ENCODE measurements at regions not wholly inside any gene's neighbourhood (a gene's known extent, or its start where the extent isn't known, plus 50 kb on each side); places are given as distances from the start of the nearest gene placed in this dataset.

GRCh38 chr4:20302336-20302735, 50.6 kb downstream of the SLIT2 start:
- DNase-seq = no peak

DNA sequence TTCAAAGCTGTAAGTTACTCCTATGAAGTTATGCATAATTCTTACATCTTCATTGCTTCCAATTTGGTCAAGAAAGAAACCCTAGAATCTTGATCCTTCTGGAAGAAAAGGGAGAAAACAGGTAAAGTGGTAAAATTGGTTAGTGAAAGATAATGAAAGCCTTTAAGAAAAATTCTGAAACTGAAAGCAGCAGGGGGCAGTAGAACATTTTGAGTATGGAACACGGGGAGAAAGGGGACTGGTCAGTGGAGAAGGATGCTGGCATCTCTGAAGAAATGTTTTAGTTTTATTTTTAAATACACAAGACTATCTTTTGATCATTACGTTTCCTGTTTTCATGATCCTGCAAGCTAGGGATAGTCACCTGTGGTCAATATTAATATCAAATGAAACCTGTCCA, 54.3 kb downstream of the SLIT2 start:
- DNase-seq = no peak

DNA sequence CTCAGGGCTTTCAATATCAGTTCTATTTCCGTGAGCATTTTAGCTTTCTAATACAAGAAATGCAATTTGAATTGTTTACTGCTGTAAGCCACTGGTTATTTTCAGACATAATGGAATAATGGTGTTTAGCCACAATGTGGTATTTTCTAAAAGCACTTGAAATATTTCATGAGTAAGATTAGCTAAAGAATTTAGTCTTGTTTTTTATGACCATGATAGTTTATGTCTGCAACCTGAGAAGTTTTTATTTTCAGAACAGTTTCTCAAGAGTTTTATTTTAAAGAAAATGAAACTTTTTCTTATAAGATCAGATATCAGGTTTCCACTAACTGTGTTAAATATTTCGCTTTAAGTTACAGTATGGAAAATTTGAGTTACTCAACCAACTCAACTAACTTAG, 60.2 kb downstream of the SLIT2 start:
- peak; percentile 63 for DNase-seq

DNA sequence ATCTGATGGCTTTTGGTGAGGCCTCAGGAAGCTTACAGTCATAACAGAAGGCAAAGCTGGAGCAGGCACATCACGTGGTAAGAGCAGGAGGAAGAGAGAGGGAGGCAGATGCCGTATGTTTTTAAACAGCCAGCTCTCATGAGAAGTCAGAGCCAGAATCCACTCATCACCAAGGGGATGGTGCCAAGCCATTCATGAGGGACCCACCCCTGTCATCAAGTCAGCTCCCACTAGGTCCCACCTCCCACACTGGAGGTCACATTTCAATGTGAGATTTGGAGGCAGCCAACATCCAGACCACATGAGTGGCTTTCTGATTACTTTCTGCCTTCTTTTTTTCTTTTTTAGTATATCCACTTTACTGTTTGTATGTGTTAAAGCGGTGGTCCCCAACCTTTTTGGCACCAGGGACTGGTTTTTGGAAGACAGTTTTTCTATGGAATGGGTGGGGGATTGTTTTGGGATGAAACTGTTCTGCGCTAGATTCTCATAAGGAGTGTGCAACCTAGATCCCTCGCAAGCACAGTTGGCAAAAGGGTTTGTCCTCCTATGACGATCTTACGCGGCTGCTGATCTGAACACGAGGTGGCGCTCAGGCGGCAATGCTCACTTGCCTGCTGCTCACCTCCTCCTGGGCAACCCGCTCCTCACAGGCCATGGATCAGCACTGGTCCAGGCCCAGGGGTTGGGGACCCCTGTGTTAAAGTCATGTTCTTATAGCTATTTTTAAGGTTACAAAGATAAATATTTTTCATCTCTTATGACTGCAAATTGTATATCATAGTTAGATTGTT, 61.7 kb downstream of the SLIT2 start:
- no peak for DNase-seq

DNA sequence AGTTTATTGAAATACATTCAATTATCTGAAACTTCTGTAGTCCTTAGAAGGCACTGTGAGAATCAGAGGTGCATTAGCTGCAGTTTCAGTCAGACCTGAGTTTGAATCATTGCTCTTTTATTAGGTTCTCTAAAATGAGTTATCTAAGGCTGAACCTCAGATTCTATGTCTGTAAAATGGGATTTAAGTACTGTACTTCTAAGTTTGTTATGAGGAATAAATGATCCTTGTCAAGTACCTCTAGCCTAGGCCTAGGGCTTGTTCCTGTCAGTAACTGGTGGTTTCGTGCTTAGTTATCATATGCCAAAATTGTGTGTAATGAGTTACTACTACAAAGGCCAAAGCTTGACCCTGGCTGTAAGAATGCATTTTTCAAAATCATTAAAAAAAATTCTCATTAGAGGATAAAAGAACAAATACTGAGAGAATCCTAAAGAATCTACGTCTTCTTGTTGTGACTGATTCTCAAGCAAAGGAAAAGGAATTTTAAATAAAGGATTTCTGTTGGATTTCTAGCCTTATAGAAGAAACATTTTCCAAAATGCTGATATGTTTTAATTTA, 65.8 kb downstream of the SLIT2 start:
- no peak for DNase-seq

DNA sequence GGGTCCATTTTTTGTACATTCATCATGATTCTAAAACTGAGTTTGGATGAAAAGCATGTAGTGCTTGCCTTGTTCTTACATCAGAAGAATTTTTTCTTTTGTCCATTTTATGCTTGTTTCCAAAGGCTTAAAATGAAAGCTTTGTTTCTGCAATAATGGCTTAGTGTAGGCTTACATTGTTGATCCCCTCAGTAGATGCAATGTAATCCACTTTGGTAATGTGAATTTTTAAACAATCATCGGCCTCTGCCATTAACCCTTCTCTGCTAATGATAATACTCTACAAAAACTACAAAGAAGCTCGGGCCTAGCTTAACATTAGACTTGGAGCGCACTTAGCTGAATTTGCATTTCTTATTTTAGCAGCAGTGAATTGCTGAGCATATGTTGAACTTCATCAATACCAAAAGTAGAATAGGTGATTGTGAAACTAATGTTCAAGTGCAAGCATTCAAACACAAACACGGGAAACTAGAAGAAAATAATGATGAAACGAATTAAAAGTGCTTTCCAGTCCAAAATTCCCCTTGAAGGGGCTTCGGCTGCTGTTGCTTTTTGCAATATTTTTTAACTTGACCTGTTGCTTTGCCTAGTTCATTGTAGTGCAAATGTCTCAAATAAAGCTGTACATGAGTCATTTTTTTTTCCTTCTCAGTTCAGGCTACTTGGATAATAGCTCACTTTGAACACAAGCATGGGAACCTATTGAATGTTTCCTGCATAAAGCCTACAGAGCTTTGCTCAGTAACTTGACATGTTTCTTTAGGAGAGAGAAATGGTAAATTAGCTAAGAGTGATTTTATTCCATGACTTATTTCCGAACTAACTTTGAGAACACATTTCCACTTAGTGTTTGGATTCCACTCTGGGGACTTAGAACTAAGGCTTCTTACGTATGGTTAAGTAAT, 66.5 kb downstream of the SLIT2 start:
- DNase-seq = peak; percentile 47

GRCh38 chr4:20318909-20319277, 67.2 kb downstream of the SLIT2 start:
- no peak for DNase-seq

GRCh38 chr4:20319825-20320612, 68.3 kb downstream of the SLIT2 start:
- no peak for DNase-seq

DNA sequence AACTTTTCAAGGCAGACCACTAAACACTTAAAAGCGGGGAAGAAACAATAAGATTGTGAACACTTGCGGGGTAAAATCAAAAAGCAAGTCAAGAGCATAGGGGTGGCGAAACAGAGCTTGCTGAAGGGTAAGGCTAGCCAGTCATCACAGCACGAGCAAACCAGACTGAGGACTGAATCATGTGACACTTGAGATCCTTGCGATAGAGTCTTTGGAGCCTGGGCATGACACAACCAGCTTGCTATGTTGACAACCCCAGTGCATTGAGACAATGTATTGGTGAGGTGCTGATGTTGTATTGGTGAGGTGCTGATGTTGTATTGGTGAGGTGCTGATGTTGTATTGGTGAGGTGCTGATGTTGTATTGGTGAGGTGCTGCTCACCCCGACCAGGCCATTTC, 72.3 kb downstream of the SLIT2 start:
- DNase-seq = no peak

DNA sequence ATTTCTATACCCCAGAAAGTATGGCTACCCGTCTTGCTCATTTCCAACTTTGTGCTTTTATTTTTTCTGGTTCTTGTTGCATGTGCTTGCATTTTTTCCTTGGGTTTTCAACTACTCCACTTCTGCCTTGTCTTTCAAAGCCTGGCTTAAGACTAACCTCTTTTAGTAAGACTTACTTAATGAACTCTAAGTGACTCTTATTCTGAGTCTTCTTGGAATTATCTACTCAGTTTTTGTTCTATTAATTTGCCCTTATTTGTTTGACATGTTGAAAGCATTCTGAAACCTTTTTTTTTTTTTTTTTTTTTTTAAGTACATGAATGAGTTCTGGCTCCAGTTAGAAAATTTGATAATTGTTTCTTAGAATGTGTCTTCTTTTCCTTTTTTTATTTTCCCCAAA, 74.8 kb downstream of the SLIT2 start:
- DNase-seq = no peak

DNA sequence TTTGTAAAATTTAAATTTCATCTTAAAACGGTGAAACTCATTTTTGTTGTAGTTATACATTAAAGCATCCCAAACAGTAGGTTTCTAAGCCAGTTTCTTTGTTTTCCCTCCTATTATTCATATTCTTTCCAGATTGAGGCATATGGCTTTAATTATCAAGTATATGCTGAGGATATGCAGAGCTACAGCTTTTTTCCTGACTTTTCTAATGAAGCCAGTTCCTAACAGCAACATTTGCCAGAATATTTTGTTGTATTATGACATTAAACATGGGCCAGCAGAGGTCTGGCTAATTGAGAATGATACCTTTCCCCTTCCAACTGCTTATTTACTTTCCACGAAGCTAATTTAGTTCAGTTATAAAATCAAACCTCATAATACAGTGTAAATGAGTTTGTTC, 75.3 kb downstream of the SLIT2 start:
- DNase-seq = peak; percentile 64

DNA sequence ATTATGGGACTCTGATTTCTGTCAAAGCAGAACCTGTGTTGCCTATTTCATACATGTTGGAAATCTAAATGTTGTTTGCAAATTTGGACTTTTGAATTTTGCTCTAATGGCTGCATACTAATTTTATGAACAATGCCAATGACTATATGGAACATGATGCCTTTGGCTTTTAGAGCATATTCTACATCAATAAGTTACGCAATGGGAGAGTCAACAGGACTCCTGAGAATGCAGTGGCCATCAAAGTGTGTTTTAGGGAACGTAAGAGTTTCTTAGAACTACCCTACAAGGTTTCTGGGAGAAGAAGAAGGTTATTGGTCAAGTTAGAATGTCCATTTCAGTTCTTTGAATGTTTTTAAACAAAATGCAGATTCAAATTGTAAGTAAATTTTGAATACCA, 76.1 kb downstream of the SLIT2 start:
- no peak for DNase-seq

DNA sequence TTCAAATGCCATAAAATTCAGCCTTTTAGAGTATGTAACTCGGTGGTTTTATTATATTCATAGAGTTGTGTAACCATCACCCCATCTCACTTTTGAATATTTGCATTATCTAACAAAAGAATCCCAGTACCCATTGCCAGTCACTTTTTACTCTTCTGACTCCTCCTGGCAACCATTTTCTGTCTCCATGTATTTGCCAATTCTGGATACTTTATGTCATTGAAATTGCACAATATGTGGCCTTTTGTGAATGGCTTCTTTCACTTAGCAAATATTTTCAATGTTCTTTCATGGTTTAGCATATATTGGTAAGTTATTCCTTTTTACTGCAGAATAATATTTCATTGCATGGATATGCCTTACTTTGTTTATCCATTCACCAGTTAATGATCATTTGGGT, 79.9 kb downstream of the SLIT2 start:
- no peak for DNase-seq

- DNase-seq = no peak
Measured at GRCh38 chr4:20333141-20333715, 81.5 kb downstream of the SLIT2 start.

DNA sequence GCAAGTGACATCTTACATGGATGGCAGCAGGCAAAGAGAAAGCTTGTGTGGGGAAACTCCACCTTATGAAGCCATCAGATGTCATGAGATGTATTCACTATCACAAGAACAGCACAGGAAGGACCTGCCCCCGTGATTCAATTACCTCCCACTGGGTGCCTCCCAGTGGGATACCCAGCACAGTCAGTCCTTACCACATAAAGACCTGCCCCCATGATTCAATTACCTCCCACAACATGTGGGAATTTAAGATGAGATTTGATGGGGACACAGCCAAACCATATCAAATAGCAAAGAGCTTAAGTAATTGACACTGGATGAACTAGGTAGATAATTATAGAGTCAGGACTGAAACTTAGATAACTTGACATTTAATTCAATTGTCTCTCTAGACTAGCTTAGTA, 85.6 kb downstream of the SLIT2 start:
- DNase-seq = peak; percentile 41

- DNase-seq = no peak
Measured at GRCh38 chr4:20338841-20339240, 87.1 kb downstream of the SLIT2 start.

DNA sequence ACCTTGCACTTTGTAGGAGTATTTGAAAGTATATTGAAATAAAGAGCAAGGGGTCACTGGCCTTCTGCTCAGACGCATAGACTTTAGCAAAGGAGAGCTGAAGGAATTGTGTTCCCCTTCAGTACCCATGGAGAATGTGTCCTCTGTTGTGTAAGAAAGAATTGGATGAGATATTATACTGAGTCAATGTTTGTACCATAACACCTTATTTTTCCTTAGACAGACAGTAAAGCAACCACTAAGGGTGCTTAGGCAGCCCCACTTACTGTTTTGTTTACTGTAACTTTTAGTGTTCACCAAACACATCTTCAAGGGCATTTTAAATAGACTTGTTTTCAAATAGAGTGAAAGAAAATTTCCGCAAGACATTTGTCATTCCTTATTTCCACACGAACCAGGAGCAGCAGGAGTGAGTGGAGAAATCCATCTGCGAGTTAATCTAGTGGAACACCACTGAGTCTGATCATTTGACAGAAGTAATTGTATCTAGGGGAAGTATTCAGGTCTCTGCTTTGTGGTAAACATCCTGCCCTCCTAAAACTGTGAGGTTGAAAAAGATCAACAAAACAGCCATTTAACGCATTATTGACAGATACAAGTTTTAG, 89.5 kb downstream of the SLIT2 start:
- DNase-seq = no peak

DNA sequence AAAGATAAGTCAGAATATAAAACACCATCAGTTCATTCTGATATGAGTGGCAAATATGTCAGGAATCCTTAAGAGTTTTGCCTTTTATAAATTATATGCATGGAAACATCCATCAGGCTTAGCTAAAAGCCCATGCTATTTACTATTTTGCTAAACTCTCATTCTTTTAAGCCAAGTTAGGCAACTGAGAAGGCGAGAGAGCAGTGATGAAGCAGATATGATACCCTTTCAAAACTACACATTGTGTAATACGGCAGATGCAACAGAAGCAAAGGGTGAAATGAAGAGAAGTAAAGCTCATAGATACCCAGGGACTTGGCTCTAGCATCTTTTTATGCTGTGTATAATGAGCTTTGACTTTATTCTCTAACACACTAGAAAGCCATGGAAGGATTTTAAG, 95.8 kb downstream of the SLIT2 start:
- no peak for DNase-seq

- DNase-seq = no peak
Measured at GRCh38 chr4:20348411-20348810, 96.7 kb downstream of the SLIT2 start.

GRCh38 chr4:20351360-20352162, 99.9 kb downstream of the SLIT2 start:
- no peak for DNase-seq

DNA sequence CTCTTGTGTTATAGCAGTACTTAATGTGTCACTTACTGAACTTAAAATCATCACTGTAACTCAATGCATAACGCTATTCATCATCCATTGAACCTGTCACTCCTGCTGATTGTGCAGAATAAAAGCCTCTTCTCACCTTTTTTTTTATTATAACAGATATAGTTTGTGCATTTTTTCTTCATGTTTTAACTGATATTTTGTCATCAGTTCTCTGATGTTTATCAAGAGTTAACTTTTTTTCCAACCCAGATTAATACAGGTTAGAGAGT, 100.4 kb downstream of the SLIT2 start:
- DNase-seq = no peak

Data from fibroblast of skin of abdomen (primary cell).